ENCODE measurements at regions not wholly inside any gene's neighbourhood (a gene's known extent, or its start where the extent isn't known, plus 50 kb on each side); places are given as distances from the start of the nearest gene placed in this dataset.

DNA sequence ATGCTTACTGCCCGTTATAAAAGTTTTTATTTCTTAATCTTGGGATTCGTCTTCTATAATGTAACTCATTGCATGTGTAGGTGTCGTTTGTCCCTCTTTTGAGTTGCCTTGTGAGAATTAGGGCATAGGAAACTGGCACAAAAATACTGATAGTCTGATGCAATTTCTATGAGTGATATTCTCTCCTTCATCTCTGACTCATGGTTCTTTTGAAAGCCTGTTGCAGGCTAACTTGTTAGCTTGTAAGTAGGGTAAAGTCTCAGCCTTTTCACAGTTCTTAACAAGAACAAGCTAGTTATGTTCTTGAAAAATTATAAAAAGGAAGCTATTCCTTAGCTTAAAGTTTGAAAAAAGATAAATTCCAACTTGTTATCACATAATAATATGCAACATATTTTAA is 1085.4 kb upstream of the NRXN1 start:
- H3K27ac ChIP-seq, result no peak overlapping the region
- intact Hi-C loops (cut with DNase I; ENCODE audit: low total_unique reads), result no loop called here
- no peaks in the 10 kb centered on the region for H3K9me3 ChIP-seq
- no peak overlapping the region for H3K4me3 ChIP-seq
- H3K36me3 ChIP-seq, result no peaks in the 10 kb centered on the region
- H3K27me3 ChIP-seq, result no peaks in the 10 kb centered on the region
- TF ChIP-seq, protein P1, sequence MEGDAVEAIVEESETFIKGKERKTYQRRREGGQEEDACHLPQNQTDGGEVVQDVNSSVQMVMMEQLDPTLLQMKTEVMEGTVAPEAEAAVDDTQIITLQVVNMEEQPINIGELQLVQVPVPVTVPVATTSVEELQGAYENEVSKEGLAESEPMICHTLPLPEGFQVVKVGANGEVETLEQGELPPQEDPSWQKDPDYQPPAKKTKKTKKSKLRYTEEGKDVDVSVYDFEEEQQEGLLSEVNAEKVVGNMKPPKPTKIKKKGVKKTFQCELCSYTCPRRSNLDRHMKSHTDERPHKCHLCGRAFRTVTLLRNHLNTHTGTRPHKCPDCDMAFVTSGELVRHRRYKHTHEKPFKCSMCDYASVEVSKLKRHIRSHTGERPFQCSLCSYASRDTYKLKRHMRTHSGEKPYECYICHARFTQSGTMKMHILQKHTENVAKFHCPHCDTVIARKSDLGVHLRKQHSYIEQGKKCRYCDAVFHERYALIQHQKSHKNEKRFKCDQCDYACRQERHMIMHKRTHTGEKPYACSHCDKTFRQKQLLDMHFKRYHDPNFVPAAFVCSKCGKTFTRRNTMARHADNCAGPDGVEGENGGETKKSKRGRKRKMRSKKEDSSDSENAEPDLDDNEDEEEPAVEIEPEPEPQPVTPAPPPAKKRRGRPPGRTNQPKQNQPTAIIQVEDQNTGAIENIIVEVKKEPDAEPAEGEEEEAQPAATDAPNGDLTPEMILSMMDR (IDR thresholded peaks at IDR 0.05), result no peak
- peaks cover 0 to 5% (median under 1%) of the 10 kb centered on the region in 4 donors for H3K4me1 ChIP-seq
- no peak for DNase-seq

DNA sequence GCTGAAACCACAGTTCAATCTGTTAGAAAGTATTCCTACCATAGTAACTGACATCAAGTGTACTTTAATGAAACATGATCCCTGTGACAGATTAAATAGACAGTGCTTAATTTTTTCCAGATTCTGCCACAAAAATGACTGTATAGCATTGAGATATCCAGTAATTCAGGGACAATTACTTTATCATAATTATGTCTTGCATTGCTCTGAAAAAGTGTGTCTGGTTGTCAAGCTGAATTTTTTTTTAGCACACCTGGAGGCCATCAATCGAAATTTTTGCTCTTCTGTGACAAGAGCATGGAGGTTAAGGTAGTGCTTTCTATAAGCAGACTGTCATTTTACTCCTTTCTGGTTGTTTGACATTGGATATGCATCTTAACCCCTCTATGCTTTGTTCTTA is 1083.8 kb upstream of the NRXN1 start:
- H3K27me3 ChIP-seq, result no peaks in the 10 kb centered on the region
- no peak overlapping the region for H3K4me3 ChIP-seq
- intact Hi-C loops (cut with DNase I; ENCODE audit: low total_unique reads), result no loop called here
- TF ChIP-seq, protein P1 (IDR thresholded peaks at IDR 0.05), result no peak
- H3K9me3 ChIP-seq, result peaks cover 0 to 6% (median 0%) of the 10 kb centered on the region in 3 donors
- H3K36me3 ChIP-seq, result no peaks in the 10 kb centered on the region
- H3K4me1 ChIP-seq, result peaks cover 0 to 7% (median 1%) of the 10 kb centered on the region in 4 donors
- H3K27ac ChIP-seq, result no peak overlapping the region
- no peak for DNase-seq

DNA sequence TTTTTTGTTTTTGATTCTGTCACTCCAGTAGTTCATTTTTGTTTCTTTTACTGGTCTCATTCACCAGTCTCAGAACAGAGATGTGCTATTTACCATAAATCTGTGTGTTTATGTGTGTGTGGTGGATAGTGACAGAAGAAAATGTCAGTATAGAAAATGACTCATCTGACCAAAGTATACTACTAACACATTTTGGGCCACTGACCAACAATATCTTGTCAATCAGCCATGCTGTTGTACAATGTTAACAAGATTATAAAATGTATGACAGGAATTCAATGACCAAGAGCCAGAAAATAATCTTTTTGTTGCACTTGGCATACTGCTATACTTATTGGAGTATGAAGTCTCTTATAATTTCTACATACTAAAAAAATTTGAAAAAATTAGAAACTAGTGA is 1081.4 kb upstream of the NRXN1 start:
- Histone ChIP-seq H3K27me3 (no peaks in the 10 kb centered on the region), H3K4me3 (no peak overlapping the region), H3K4me1 (peaks cover 0 to 7% (median 1%) of the 10 kb centered on the region in 4 donors), H3K36me3 (no peaks in the 10 kb centered on the region), H3K9me3 (peaks cover 0 to 6% (median 0%) of the 10 kb centered on the region in 3 donors), H3K27ac (no peak overlapping the region)
- intact Hi-C loops (cut with DNase I; ENCODE audit: low total_unique reads), result no loop called here
- DNase-seq, result no peak
- TF ChIP-seq, protein P1 (IDR thresholded peaks at IDR 0.05), result no peak

DNA sequence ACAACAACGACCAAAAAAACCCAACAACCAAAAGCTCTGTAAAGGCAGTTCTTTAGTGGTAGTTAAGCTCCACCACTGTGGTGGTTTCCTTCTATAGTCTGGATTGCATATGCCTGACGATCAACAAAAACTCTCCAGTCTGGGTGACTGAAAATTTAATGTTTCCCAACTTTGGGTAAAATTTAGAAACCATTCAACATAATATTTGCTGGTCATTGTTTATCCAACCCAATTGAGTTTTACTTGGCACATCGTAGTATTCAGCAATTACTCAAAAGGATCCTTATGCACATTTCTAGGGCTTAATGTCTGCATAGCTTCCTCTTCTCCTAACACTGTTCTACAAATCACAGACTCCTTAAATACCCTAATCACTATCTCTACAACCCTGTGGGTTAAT is 1080.2 kb upstream of the NRXN1 start:
- intact Hi-C loops (cut with DNase I; ENCODE audit: low total_unique reads), result no loop called here
- H3K36me3 ChIP-seq, result no peaks in the 10 kb centered on the region
- no peak overlapping the region for H3K4me3 ChIP-seq
- TF ChIP-seq, protein P1 (IDR thresholded peaks at IDR 0.05), result no peak
- H3K9me3 ChIP-seq, result peaks cover 0 to 6% (median 0%) of the 10 kb centered on the region in 3 donors
- no peaks in the 10 kb centered on the region for H3K27me3 ChIP-seq
- H3K4me1 ChIP-seq, result peaks cover 0 to 7% (median 1%) of the 10 kb centered on the region in 4 donors
- DNase-seq, result no peak
- no peak overlapping the region for H3K27ac ChIP-seq

DNA sequence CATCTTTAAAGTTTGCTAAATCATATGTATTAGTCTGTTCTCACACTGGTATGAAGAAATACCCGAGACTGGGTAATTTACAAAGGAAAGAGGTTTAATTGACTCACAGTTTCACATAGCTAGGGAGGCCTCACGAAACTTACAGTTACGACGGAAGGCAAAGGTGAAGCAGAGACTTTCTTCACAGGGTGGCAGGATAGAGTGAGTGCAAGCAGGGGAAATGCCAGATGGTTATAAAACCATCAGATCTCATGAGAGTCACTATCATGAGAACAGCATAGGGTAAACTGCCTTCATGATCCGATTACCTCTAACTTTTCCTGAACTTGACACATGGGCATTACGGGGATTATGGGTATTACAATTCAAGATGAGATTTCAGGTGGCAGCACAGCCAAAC is 1075.2 kb upstream of the NRXN1 start:
- H3K9me3 ChIP-seq, result peaks cover 0 to 6% (median 0%) of the 10 kb centered on the region in 3 donors
- H3K4me1 ChIP-seq, result peaks cover 0 to under 1% (median under 1%) of the 10 kb centered on the region in 4 donors
- intact Hi-C loops (cut with DNase I; ENCODE audit: low total_unique reads), result no loop called here
- TF ChIP-seq, protein P1 (IDR thresholded peaks at IDR 0.05), result no peak
- no peaks in the 10 kb centered on the region for H3K27me3 ChIP-seq
- H3K4me3 ChIP-seq, result no peak overlapping the region
- no peaks in the 10 kb centered on the region for H3K36me3 ChIP-seq
- DNase-seq, result no peak
- H3K27ac ChIP-seq, result no peak overlapping the region

DNA sequence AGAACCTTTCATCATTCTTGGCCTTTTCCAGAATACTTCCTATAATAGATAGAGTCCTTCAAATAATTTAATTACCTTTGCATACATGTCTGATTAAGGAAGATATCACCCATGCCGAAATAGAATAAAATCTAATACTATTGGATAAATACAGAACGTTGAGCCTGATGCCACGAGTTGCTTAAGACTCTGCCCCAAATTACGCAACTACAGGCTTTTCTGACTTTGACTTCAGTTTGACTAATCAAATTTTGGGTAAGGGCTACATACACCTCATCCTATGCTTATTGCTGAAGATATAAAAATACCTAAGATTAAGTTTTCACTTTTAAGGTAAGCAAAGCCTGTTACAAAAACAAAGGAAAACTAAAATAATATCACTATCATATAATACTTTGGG is 1065.1 kb upstream of the NRXN1 start:
- H3K9me3 ChIP-seq, result no peaks in the 10 kb centered on the region
- intact Hi-C loops (cut with DNase I; ENCODE audit: low total_unique reads), result no loop called here
- H3K27me3 ChIP-seq, result no peaks in the 10 kb centered on the region
- H3K27ac ChIP-seq, result no peak overlapping the region
- no peaks in the 10 kb centered on the region for H3K36me3 ChIP-seq
- no peaks in the 10 kb centered on the region for H3K4me1 ChIP-seq
- TF ChIP-seq, protein P1 (IDR thresholded peaks at IDR 0.05), result no peak
- no peak for DNase-seq
- no peak overlapping the region for H3K4me3 ChIP-seq
